Muscle of back (tissue), 3 donors: ENCODE measurements at regions not wholly inside any gene's neighbourhood (a gene's known extent, or its start where the extent isn't known, plus 50 kb on each side); places are given as distances from the start of the nearest gene placed in this dataset.

Source experiments
- DNase-seq, 3 donors: peaks; one replicate each; pipeline versions ENCODE4 v3.0.0 to v3.0.0-alpha.2; 2013

DNA sequence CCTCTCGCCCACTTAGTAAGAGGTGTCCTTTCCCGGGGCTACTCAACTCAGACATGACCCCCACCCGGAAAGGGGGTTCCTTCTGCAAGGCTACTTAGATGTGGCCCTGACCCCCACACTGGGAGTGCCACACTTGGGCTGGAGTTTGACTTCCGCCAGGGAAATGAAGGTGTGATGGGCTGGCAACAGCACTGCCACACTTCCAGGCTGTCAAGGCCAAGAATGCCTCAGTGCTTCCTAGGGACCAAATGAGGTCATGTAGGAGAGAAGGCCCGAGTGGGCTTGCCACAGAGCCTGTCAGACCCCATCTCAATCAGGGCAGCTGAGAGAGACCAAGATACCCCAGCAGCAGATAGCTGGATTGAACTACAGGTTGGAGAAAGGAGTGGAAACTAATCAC lies 55.5 kb downstream of the DRD1 start:
- DNase-seq = no peak

DNA sequence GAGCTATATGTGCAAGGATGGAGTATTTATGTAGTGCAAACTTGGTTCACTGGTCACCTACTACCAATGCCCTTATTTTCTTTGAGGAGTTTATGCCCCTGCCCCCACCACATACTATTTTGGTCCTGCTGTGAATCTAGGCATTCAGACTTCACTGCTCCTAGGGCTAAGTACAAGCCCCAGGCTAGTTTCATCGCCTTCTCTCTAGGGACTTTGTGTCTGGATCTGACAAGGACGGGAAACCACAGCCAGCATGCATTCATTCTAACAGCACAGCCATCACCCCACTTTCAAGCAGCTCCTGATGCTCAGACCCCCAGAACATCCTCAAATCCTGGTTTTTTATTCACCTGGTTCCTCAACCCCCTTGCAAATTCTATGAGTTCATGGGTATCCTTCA lies 56.8 kb downstream of the DRD1 start:
- no peak for DNase-seq

DNA sequence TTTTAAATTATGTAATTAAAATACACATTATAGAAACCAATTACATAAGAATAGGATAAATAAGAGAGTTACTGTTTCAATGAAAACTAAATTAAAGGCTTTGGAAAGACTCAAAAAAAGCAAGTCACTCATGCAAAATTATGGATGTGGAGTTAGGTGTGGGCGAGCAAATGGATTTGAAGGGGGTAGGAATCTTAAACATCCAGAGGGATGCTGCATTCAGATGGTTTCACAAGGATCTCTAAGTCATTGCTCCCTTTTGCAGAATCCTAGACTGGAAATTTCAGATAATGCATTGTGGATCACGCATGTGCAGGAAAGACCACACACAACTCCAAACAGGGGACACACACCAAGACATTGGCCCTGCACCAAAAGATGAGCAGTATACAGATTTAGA lies 57.5 kb downstream of the DRD1 start:
- no peak for DNase-seq

DNA sequence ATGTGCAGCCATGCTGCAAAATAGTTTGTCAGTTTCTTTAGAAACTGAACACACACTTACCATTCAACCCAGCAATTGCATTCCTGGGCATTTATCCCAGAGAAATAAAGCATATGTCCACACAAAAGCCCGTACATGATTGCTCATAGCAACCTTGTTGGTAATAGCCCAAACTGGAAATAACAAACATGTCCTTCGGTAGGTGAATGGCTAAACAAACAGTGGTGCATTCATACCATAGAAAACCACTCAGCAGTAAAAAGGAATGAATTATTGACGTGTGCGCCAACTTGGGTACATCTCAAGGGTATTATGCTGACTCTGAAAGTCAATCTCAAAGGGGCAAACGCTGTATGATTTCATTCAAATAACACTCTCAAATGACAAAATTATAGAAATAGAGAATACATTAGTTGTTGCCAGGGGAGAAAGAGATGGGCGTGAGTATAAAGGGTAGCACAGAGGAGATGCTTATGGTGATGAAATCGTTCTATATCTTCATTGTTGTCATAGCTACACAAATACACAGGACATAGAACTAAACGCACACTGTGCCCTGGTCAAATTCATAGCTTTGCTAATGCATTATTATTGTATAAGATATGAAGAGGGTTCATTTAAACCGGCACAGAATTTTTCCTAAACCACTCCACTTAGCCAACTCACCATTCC lies 58.2 kb downstream of the DRD1 start:
- no peak for DNase-seq

DNA sequence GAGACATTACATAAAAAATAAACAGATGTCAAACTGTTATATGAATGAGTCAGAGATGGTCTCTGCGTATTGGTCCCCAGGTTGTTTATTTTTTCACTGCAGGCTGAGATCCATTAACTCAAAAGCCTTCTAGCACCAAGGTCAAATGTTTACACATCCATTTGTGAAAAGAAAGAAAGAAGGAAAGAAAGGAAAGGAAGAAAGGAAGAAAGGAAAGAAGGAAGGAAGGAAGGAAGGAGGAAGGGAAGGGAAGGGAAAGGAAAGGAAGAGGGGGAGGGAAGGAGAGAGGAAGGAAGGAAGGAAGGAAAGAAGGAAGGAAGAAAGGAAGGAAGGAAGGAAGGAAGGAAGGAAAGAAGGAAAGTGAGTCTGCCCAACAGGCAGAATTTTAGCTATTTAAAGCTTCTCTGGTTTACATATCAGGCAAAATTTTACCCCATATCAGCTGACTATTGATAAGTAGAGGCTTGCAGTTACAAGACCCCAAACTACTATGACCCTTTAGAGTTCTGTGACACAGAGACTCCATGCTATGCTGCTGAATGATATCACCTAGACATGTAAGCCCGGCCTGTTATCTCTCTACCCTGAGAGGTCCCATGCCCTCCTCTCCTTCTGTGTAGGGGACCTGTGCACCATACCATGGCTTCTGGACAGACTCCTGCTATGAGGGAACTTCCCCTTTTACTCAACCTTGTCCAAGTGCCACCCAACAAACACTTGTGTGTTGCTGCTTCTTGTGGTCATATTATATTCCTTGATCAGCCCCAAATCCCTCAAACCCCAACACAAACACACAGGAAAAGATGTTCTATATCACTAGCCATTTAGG lies 59.0 kb downstream of the DRD1 start:
- DNase-seq = no peak

DNA sequence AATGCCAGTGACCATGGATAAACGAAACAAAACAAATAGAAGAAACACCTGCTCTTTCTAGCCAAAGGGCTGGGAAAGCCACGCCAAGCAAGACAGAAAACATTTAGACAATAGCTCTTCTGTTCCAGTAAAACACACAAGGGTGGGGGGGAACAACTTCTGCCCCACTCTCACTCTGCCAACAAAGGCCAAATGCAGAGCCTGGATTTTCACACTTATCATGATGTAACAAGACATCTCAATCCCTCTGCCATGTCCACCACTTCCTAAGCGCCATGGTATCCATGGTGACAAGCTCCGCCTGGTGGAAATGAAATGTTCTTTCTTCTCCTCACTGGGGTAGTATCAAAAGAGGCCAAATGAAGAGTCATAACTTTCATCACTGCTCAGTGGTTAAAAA lies 60.6 kb downstream of the DRD1 start:
- peak in 1 of 3 donors; percentile 1 for DNase-seq

DNA sequence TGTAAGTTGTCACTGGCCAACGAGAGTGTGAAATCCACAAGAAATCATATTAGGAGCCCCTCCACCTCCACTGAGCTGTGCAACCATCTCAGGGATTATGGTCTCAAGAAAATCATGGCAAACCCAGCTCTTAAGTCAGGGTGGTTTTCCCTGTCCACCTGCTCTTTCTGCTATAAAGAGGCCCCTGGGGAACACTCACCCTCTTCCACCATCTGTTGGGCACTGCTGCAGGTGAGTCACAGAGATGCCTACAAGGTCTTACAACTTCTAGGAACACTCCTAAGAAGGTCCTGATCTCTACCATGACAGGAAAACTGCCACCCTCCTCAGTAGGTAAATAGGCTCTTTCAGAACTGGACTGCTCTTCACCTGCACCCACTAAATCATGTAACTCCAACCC lies 61.8 kb downstream of the DRD1 start:
- no peak for DNase-seq

DNA sequence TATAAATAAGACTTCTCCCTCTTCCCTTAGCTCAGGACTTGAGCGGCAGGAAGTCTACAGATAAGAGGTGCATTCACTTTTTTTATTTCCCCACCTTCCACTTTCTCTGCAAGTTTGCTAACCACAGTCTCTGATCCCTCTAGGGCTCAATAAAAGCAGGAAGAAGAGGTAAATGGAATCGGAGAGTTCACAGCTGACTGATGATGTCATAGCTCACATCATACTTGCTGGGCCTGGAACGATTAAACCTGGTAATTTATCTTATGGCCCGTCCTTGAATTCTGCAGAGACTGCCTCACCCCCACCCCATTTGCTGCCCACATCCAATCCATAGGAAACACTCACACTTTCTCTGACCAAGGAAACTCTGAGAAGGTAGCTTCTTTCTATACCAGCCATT lies 62.9 kb downstream of the DRD1 start:
- DNase-seq = no peak

DNA sequence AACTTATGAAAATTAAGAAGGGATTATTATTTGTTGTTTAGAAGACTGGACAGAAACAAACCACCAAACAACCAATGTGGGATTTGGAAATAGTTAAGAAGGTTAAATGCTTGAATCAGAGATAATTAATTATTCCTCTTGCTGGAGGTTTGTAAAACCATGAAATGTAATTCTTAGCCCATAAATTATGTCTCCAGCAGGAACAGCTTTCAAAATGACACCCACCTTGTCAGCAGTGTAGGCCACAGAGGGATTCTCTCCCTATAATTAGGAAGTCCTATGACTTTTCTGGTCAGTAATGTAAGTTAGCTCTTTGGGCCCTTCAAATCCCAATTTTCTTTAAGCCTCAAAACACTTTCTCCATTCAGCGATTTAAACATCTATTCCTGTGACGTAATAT lies 63.3 kb downstream of the DRD1 start:
- no peak for DNase-seq

DNA sequence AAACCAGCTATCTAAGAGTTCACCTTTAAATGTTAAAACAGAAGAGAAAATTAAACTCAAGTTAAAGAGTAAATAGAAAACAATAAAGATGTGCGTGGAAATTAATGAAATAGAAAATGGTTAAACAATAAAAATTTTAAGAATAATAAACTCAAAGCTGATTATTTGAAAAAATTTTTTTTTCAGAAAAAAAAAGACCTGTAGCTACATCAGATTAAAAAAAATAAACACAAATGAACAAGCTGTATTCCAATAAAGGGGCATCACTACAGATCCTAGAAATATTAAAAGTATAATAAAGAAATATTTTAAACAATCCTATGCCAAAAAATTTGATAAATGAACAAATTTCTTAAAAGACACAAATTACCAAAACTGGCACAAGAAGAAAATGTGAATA lies 64.1 kb downstream of the DRD1 start:
- DNase-seq = no peak

DNA sequence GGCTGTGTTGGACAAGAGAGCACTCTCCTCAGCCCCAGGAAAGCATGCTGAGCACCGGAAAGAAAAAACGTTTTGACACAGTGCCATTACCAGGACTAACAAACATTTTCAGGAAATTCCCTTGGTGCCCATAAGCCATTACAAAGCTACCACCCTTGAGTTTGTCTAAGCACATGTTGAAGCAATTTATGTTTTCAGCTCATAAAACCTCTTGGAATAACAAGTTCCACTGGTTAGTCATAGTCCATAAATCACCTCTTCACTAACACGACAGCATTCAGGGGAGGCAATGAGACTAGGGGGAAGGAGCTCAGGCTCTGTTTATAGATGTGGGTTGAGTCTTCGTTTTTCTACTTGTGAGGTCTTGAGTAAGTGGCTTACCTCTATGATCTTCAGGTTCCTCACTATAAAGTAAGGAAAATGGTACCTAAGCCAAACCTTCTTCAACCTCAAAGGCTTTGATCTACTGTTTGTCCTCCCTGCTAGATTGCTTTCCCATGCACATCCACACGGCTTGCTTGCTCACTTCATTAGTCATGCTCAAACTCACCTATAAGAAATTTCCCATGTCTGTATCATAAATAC lies 65.4 kb downstream of the DRD1 start:
- DNase-seq = peak in 1 of 3 donors; percentile 33

DNA sequence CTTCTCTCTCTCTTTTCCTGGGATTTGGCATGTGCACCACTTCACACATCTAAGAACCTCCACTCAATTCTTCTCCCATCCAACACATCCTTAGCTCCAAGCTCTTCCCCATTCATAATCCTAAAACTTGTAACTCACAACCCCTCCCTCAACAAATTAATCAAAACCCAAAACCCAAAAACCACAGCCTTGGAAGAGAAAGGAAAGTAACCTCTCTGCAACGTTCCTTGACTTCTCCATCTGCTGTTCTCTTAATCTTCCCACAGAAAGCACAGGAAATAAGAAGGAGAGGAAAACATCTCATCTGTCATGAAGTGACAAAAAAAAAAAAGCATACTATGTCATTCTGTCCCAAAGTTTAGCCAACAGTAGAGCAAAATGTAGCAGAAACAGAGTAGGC lies 66.2 kb downstream of the DRD1 start:
- no peak for DNase-seq

DNA sequence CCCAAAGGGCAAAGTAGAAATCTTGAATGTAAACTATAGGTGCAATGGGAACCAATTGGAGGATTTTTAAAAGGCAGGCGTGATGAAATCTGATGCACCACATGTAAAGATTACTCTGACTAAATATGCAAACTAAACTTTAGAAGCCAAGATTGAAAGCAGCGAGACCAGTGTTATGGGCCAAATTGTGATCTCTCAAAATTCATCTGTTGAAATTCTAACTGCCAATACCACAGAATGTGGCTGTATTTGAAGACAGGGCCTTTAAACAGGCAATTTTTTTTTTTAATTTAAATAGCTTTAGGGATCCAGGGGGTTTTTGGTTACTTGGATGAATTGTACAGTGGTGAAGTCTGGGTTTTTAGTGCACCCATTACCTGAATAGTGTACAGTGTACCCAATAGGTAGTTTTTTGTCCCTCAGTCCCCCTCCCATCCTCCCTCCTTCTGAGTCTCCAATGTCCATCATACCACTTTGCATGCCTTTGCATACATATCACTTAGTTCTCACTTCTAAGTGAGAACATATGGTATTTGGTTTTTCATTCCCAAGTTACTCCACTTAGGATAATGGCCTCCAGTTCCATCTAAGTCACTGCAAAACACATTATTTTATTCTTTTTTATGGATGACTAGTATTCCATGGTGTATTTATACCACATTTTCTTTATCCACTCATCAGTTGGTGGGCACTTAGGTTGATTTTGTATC lies 69.7 kb downstream of the DRD1 start:
- no peak for DNase-seq

DNA sequence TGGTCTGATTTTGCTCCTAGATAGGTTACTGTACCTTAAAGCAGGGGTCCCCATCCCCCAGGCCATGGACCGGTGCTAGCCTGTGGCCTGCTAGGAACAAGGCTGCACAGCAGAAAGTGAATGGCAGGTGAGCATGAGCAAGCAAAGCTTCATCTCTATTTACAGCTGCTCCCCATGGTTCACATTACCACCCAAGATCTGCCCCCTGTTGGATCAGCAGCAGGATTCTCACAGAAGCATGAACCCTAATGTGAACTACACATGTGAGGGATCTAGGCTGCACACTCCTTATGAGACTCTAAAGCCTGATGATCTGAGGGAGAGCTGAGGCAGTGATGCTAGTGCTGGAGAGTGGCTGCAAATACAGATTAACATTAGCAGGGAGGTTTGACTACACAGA lies 78.1 kb downstream of the DRD1 start:
- DNase-seq = no peak

DNA sequence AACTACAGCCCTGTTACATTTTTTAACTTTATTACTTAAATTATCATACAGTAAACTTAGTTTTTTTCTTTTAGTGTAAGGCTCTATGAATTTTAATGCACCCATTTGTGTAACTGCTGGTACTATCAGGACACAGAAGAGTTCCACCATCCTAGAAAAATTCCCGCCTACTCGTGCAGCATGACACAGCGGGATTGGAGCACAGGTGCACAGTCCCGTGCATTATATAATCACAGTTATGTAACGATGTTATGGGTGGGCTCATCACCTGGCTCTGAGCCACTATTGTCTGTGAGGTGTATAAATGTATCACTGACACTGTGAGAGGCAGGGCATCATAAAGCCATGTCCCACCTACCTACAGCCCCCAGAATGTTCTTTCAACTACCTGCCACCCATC lies 80.7 kb downstream of the DRD1 start:
- DNase-seq = no peak

DNA sequence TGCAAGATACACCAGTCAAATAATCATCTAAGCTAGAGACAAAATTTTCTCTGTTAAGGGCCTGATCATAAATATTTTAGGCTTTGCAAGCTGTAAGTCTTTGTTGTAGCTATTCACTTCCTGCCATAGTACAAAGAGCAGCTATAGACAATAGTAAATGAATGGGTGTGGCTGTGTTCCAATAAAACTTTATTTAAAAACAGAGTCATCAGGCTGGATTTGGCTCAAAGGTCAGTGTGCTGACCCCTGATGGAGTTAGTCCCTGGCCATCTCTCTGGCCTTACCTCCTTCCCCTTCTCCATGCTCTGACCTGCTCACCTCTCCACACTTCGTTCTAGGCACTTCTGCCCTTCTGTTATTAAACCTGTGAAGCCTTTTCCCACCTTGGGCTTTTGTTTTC lies 86.0 kb downstream of the DRD1 start:
- no peak for DNase-seq

DNA sequence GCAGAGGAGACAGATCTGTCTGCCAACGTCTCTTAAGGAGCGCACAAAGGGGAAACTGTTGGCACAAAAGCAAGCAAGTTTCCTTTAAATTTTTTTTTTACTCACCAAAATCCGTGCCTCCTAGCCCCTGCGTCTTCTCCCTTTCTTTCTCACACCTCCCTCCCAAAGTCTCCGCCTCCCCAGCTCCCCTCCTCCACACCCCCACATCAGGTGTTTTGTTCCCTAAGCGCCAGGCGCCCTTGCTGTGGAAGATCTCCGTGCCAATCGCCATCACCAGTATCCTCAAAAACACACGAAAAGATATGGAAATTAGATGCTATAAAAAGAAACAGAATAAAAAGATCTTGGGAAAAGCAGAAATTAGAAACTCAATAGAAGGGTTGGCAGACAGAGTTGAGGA lies 87.6 kb downstream of the DRD1 start:
- DNase-seq = no peak

DNA sequence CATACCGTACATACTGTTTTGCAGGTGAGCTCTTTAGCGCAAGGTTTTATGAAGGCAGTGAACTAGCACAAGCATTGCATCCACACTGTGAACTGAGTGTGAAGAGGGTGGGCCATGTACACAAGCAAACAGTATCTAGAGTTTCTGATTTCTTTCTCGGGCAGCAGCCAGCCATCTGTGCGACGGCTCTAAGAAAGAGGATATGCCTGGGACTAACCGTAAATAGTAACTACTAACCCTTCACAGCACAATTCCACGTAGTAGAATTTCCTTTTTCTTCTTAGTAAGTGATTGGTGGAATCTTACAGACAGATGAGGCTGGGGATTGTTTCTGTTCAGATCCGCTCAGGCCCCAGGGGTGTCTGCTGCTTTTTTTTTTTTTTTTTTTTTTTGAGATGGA lies 89.0 kb downstream of the DRD1 start:
- no peak for DNase-seq

DNA sequence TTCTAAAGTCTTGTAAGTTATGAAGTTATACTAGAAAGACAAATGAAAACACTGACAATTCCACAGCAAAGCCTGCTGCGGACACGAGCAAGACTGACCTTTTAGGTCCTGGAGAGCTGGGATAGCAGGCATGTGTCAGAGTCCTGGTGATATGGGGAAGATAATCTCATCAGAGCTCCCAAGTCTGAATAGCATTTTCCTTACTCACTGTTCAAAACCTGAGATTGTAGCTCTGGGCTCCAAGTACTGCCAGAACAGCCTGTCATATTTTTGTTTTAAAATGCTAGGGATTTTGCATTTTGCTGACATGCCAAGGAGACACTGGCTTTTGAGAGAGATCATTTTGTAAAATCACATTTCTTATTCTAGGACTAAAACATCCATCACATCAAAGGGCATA lies 90.1 kb downstream of the DRD1 start:
- no peak for DNase-seq

DNA sequence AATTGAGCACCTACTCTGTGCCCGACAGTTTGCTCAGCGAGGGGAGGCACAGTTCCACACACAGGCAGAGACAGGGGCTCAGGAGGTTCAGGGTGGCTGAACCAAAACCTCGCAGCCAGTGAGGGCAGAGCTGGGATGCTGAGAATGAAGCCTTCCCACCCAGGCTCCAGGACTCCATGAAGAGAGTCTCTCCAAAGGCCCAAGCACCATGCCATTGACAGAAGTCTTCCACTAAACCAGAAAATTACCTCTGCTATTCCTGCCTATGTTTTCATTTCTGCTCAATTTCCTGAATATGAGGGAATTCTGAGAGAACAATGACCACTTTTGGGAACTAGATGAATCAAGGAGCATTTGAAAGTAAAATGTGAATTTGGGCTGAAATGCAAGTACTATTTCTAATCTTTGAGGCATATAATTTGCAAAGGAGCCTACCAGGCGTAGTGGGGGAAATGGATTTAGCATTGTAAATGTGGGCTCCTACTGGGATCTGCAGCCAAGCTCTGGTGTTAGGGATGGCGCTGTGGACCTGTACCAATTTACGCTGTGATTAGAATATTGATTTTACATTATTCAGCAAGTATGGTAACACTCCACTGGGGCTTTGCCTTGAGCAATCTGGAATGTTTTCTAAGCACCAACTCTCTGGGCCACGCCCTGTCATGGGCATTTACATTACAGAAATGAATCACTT lies 91.9 kb downstream of the DRD1 start:
- no peak for DNase-seq

DNA sequence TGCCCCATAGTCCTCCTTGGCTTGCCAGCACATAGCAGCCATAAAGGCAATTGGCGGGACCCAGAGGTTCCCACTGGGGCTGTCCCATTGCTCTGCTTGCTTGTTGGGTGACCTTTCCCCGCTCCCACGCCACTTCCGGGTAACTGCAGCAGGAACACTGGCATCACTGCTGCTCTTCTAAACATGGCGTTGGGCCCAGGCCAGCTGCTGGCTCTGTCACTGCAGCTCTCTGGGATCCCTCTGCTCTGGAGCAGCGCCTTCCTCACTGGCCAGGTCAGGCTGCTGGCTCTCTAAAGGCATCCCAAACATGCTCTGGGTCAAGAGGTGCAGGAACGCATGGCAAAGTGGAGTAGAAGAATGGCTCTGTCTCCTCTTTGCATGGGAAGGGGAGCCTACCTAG lies 92.9 kb downstream of the DRD1 start:
- no peak for DNase-seq

DNA sequence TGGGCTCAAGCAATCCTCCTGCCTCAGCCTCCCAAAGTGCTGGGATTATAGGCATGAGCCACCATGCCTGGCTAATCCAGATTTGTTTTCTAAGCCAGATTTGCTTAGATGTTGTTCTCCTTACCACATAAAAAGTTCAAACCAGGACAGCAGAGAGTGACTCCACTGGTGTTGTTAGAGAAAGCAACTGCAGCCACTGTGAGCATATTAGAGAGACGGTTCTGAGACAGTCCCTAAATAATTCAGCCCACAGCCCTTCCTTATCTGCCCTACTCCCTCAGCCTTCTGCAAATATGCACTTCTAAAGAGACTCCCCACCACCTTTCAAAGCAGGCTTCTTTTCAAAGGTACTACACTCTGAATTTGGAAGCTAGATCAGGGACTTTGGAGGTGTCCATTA lies 96.1 kb downstream of the DRD1 start:
- no peak for DNase-seq
